ENCODE measurements at regions not wholly inside any gene's neighbourhood (a gene's known extent, or its start where the extent isn't known, plus 50 kb on each side); places are given as distances from the start of the nearest gene placed in this dataset.
"Not testable (repeated sequence)": the region's sequence is repeated elsewhere in the genome, so short reads cannot be mapped to it uniquely, and the experiment has no call there.

GRCh38 chr14:101689039-101689501 is 72.4 kb upstream of the PPP2R5C start:
- no peak for FAIRE-seq
- no peaks in the 10 kb centered on the region for H4K20me1 ChIP-seq (replicated peaks; ENCODE audit: control insufficient read depth, extremely low read depth, insufficient read depth, low read length)
- no peak overlapping the region for H3K9ac ChIP-seq (replicated peaks; ENCODE audit: extremely low read depth, insufficient read depth, low read length)
- H3K27ac ChIP-seq (ENCODE audit: insufficient read depth, low read depth, low read length), result no peak overlapping the region
- H3K9me3 ChIP-seq (replicated peaks; ENCODE audit: control insufficient read depth, insufficient read depth, low read length), result no peaks in the 10 kb centered on the region
- H3K9me1 ChIP-seq (replicated peaks; ENCODE audit: control insufficient read depth, extremely low read depth, insufficient read depth, low read length), result no peaks in the 10 kb centered on the region
- POLR2A ChIA-PET, result no interaction called here
- intact Hi-C loops (cut with micrococcal nuclease), result no loop called here
- CTCF ChIA-PET, result no interaction called here
- dilution Hi-C loops (cut with MboI; ENCODE audit: extremely low pct_ligation_motif_present, low sequenced_read_pairs), result no loop called here
- no TSS peak for BruUV-seq (replicated peaks)
- H3K4me2 ChIP-seq (ENCODE audit: insufficient read depth, low read length), result no peak overlapping the region
- TF ChIP-seq JUN (IDR thresholded peaks at IDR 0.05; ENCODE audit: borderline replicate concordance, insufficient read depth, insufficient read length, low read depth), result no peak
- TF ChIP-seq, protein P1, sequence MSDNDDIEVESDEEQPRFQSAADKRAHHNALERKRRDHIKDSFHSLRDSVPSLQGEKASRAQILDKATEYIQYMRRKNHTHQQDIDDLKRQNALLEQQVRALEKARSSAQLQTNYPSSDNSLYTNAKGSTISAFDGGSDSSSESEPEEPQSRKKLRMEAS (IDR thresholded peaks at IDR 0.05; ENCODE audit: insufficient read depth, insufficient read length), result no peak
- TF ChIP-seq FOS (IDR thresholded peaks at IDR 0.05; ENCODE audit: borderline replicate concordance, insufficient read depth, low read length), result no peak
- no peak for TF ChIP-seq GATA2 (IDR thresholded peaks at IDR 0.05; ENCODE audit: insufficient read depth, insufficient read length, low read depth, low read length)
- no peak for TF ChIP-seq POLR2AphosphoS5 (IDR thresholded peaks at IDR 0.05; ENCODE audit: insufficient read depth, low read depth, low read length)
- TF ChIP-seq EZH2 (IDR thresholded peaks at IDR 0.05; ENCODE audit: borderline replicate concordance, low read depth, low read length, severe bottlenecking), result no peak
- no peak for TF ChIP-seq MYC (IDR thresholded peaks at IDR 0.05; ENCODE audit: low read depth, low read length)
- TF ChIP-seq, protein P2, sequence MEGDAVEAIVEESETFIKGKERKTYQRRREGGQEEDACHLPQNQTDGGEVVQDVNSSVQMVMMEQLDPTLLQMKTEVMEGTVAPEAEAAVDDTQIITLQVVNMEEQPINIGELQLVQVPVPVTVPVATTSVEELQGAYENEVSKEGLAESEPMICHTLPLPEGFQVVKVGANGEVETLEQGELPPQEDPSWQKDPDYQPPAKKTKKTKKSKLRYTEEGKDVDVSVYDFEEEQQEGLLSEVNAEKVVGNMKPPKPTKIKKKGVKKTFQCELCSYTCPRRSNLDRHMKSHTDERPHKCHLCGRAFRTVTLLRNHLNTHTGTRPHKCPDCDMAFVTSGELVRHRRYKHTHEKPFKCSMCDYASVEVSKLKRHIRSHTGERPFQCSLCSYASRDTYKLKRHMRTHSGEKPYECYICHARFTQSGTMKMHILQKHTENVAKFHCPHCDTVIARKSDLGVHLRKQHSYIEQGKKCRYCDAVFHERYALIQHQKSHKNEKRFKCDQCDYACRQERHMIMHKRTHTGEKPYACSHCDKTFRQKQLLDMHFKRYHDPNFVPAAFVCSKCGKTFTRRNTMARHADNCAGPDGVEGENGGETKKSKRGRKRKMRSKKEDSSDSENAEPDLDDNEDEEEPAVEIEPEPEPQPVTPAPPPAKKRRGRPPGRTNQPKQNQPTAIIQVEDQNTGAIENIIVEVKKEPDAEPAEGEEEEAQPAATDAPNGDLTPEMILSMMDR (IDR thresholded peaks at IDR 0.05; ENCODE audit: extremely low read depth in 1 of 2, insufficient read depth in 1 of 2, low read depth in 1 of 2, low read length in 2 of 2), result no peak
- TF ChIP-seq POLR2A (IDR thresholded peaks at IDR 0.05; ENCODE audit: low read depth, low read length), result no peak
- no peak overlapping the region for H3K4me3 ChIP-seq (replicated peaks in 1 of 3; ENCODE audit: insufficient read depth in 1 of 3, low read depth in 1 of 3, low read length in 3 of 3)
- DNase-seq (ENCODE audit: low read depth, low spot score), result no peak
- no peak overlapping the region for H2AFZ ChIP-seq (ENCODE audit: low read depth, low read length)
- peaks cover 0 to 2% of the 10 kb centered on the region in 2 experiments for H3K27me3 ChIP-seq (ENCODE audit: control insufficient read depth in 2 of 2, insufficient read depth in 2 of 2, low read length in 2 of 2)
- no peaks in the 10 kb centered on the region for H3K4me1 ChIP-seq (ENCODE audit: control insufficient read depth, extremely low read depth, insufficient read depth, low read length)
- no peaks in the 10 kb centered on the region for H3K36me3 ChIP-seq (ENCODE audit: control insufficient read depth in 2 of 2, extremely low read depth in 1 of 2, insufficient read depth in 2 of 2, low read length in 2 of 2)
- no peaks in the 10 kb centered on the region for H3K79me2 ChIP-seq (ENCODE audit: control insufficient read depth, insufficient read depth, low read length)

GRCh38 chr14:101689966-101690365 is 71.5 kb upstream of the PPP2R5C start:
- POLR2A ChIA-PET; H3K9me3 ChIP-seq (replicated peaks; ENCODE audit: control insufficient read depth, insufficient read depth, low read length); H3K27me3 ChIP-seq (ENCODE audit: control insufficient read depth in 2 of 2, insufficient read depth in 2 of 2, low read length in 2 of 2); H3K4me1 ChIP-seq (ENCODE audit: control insufficient read depth, extremely low read depth, insufficient read depth, low read length); H4K20me1 ChIP-seq (replicated peaks; ENCODE audit: control insufficient read depth, extremely low read depth, insufficient read depth, low read length); H3K79me2 ChIP-seq (ENCODE audit: control insufficient read depth, insufficient read depth, low read length); H3K4me2 ChIP-seq (ENCODE audit: insufficient read depth, low read length); BruUV-seq (replicated peaks); DNase-seq (ENCODE audit: low read depth, low spot score); H3K36me3 ChIP-seq (ENCODE audit: control insufficient read depth in 2 of 2, extremely low read depth in 1 of 2, insufficient read depth in 2 of 2, low read length in 2 of 2); H3K4me3 ChIP-seq (replicated peaks in 1 of 3; ENCODE audit: insufficient read depth in 1 of 3, low read depth in 1 of 3, low read length in 3 of 3); CTCF ChIA-PET; H3K9me1 ChIP-seq (replicated peaks; ENCODE audit: control insufficient read depth, extremely low read depth, insufficient read depth, low read length); H3K27ac ChIP-seq (ENCODE audit: insufficient read depth, low read depth, low read length); dilution Hi-C loops (cut with MboI; ENCODE audit: extremely low pct_ligation_motif_present, low sequenced_read_pairs); intact Hi-C loops (cut with micrococcal nuclease); H2AFZ ChIP-seq (ENCODE audit: low read depth, low read length); H3K9ac ChIP-seq (replicated peaks; ENCODE audit: extremely low read depth, insufficient read depth, low read length); FAIRE-seq: not testable (repeated sequence)

All from endothelial cell of umbilical vein (primary cell).